IPS-NIHi7 (cell line): ENCODE measurements at regions not wholly inside any gene's neighbourhood (a gene's known extent, or its start where the extent isn't known, plus 50 kb on each side); places are given as distances from the start of the nearest gene placed in this dataset.
"Not testable (repeated sequence)": the region's sequence is repeated elsewhere in the genome, so short reads cannot be mapped to it uniquely, and the experiment has no call there.

Experiments used
- DNase-seq: peaks from one replicate; pipeline ENCODE4 v3.0.0; 2012; ENCODE audit warnings: mixed read lengths; ENCODE audit errors: extremely low spot score

DNA sequence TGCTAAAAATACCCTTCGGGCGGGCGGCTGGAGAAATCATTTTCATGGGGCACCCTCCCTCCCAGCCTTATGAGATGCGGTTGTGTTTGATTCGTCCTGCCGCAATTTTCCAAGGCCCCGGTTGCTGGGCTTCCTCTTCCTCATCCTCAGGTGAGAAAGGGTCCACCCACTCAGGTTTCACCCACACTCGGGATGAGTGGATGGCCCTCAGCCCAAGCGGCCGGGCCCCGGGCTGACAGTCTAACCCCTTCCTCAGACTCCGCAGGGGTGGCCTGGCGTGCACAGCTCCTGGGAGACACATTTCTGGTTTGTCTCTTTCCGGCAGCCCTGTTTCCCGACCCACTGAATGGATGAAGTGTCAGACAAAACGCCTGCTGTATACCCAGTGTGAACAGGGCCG is 116.5 kb upstream of the LRPAP1 start:
- no peak for DNase-seq

DNA sequence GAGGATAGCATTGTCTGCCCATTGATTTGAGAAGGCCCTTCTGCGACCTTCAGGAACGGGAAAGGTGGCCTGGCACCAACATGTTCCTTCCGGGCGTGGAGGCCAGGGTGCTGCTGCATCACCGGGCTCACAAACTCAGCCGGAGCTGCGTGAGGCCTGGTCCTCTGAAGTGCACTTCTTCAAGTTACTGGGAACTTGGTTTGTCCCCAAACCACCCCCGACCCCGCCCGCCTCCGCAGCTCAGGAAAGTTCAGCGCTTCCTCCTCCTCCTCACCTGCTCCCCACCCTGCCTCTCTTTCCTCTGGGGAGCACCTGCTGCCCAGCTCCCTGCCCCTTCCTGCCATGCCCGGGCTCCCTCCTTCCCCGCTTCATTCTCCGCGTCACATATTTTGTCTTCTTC is 116.0 kb upstream of the LRPAP1 start:
- no peak for DNase-seq

DNA sequence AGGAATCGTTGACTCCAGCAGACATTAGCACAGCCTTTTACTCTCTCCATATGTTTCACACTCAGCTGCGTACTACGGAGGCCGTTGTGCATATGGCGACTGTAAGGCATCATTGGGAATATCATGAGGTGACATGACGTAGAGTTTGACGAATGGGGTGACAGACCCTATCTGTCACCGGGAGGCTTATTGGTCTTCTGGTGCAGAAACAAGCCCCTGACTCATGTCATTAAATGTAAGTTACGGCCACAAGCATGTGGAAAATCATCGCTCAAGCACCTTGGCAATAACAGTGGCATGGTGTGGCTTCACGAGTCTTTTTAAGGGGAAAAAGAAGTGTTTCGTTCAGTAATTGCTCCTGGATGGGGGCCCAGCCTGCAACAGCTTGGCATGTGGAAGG is 115.2 kb upstream of the LRPAP1 start:
- no peak for DNase-seq

DNA sequence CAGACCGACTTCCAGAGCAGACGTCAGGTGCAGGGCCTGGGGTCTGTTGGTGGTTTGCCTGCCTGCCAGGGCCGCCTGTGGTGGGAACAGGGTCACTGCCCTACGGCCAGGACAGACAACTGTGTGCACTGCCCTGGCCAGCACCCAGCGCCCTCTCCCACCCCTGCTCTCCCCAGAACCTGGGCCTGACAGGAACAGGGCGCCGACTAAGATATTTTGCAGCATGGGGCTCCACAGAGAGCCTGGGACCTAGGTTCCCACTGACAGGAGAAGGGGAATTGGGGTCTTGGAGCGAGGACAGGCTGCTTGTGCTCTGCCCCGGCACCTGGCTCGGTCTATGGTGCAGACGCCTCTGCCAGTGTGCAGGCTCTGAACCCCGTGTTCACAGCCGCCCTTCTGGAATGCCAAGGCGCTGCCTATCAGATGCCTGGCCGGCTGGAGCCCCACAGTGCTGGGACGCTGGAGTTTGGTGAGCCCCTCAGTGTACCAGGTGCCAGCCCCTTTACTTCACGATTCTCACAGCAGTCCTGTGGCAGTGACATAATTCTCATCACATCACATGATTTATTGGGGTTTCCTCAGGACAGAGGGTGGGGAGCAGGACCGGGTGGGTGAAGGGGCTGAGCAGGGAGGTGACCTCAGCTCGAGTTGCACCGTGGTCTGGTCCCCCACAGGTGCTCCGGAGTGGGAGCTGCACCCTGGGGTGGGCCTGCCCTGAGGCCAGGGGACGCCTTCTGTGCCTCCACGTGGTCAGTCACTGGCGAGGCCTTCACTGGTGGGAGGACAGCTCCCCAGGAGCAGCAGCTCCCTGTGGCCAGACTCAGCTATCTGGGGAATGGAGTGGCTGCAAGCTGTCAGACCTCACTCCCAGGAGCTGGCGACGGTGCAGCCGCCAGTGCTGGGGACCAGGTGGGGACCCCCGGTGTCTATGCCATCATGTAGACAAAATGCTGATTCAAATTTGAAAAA is 113.8 kb upstream of the LRPAP1 start:
- no peak for DNase-seq

DNA sequence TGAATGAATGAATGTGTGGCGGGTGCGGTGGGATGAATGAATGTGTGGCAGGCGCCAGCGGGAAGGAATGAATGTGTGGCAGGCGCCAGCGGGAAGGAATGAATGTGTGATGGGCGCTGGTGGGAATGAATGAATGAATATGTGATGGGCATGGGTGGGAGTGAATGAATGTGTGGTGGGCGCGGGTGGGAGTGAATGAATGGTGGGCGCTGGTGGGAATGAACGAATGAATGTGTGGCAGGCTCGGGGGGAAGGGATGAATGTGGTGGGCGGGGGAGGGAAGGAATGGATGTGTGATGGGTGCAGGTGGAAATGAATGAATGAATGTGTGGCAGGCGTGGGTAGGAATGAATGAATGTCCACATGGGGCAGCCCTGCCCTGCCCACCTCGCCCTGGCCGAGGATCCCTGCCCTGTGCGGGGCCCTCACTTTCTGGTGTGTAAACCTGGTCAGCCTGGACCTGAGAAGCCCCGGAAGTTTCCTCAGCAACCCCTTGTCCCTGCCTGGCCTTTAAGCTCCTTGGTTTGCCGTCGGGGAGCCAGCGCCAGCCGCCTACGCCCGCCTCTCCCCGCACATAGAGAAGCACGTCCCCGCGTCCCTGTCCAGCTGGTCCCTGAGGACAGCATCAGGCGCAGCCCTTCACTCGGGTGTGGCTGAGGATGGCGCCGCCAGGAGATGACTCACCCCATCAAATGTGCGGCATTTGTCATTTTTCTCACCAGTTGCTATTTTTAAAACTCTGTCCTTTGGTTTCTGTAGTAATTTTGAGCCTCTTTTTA is 112.8 kb upstream of the LRPAP1 start:
- DNase-seq, result no peak

DNA sequence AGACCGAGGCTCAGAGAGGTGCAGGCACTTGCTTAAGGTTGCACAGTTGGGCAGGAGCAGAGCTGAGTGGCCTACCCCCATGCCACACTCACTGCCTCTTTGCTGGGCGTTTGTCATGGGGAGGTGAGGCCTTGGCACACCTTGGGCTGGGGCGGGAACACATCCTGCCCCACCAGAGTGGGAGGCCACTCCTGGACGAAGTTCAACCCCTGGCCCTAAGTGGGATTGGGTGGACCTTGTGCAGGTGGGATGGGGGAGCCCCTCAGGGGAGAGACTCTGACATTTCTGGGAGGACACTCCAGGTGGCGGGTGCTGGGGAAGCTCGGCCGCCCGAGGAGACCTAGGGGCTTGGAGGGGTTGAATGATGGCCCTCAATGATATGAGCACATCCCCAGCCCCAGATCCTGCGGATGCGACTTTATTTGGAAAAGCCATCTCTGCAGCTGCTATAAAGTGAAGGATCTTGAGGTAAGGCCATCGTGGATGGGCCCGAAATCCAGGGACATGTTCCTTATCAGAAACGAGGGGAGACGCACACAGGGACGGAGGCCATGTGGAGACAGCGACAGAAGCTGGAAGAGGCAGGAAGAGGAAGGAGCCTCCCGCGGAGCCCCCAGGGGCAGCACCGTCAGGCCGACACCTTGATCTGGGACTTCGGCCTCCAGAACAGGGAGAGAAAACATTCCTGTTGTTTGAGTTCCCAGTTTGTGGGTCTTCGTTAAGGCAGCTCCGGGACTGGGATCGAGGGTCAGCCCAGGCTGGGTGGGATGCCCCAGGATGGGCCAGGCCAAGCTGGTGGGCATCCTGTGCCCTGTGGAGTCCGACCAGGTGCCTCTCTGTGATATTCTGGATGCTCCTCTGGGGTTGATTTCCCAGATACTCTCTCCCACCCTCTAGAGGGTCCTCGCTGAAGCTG is 111.6 kb upstream of the LRPAP1 start:
- DNase-seq, result no peak

DNA sequence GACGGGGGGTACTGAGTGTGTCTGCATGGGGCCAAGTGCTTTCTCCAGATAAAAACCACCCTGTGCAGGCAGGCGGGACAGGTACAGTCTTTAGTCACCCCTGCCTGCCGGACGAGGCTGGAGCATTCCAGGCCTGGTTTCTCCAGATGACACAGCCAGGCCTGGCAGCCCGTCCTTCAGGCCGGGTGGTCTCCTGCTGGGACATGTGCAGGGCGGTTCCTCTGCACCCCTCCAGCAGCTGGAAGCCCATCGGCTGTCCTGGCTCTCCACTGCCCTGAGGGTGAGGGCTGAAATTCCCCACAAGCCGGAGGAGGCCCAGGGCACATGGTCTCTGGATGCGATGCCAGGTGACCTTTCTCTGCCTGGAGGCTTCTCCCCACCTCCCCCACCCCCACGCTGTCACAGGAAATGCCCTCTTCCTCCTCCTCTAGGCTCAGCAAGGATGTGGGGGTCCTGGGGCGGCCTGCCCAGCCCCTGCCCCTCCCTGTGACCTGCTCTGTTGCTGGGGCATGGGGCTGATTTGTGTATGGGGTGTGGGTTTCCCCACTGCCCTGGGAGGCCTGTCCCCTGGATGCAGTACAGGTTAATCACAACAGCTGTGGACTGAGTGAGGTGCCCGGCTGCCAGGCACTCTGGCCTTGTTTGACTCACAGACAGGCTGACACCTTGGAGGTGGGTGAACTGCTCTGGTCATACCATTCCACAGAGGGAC is 110.7 kb upstream of the LRPAP1 start:
- no peak for DNase-seq

DNA sequence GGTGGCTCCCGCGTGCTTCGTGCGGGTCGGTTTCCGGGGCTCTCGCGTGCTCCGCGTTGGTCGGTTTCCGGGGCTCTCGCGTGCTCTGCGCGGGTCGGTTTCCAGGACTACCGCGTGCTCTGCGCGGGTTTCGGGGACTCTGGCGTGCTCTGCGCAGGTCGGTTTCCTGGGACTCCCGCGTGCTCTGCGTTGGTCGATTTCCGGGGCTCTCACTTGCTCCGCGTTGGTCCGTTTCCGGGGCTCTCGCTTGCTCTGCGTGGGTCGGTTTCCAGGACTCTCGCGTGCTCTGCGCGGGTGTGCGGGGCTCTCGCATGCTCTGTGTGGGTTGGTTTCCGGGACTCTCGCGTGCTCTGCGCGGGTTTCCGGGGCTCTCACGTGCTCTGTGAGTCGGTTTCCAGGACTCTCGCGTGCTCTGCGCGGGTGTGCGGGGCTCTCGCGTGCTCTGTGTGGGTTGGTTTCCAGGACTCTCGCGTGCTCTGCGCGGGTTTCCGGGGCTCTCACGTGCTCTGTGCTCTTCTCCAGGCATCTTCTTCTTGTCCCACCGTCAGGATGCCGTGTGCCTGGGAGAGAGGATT is 109.9 kb upstream of the LRPAP1 start:
- no peak for DNase-seq

DNA sequence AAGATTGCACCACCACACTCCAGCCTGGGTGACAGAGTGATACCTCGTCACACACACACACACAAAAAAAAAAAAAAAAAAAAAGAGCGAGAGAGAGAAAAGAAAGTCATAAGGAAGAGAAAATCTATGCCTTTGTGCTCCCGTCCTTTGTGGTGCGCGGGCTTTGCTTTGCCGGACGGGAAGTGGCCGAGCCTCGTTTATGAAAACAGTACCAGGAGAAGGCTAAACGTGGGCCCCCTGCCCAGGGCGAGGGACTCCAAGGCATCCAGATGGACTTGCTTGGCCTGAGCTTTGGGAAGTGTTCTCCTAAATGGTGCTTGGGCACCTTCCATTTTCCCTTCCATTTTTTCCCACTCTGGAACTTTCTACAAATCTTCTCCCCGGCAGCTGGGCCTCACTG is 109.3 kb upstream of the LRPAP1 start:
- DNase-seq, result no peak

DNA sequence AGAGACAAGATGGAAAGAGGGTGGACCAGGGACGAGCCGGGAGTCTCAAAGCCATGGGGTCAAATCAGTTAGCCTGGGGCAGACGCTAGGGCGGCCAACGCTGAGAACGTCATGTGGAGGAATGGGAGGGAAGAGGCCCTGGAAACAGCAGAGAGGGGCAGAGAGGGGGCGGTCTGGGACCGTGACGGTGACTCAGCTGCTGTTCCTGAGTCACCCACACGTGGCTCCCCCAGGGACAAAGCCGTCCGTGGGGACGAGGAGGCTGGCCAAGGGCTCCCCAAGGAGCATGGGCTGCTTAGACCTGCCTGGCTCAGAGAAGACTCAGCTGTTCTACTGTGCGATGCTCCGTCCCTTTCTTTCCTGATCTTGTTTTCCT is 108.4 kb upstream of the LRPAP1 start:
- DNase-seq, result no peak

DNA sequence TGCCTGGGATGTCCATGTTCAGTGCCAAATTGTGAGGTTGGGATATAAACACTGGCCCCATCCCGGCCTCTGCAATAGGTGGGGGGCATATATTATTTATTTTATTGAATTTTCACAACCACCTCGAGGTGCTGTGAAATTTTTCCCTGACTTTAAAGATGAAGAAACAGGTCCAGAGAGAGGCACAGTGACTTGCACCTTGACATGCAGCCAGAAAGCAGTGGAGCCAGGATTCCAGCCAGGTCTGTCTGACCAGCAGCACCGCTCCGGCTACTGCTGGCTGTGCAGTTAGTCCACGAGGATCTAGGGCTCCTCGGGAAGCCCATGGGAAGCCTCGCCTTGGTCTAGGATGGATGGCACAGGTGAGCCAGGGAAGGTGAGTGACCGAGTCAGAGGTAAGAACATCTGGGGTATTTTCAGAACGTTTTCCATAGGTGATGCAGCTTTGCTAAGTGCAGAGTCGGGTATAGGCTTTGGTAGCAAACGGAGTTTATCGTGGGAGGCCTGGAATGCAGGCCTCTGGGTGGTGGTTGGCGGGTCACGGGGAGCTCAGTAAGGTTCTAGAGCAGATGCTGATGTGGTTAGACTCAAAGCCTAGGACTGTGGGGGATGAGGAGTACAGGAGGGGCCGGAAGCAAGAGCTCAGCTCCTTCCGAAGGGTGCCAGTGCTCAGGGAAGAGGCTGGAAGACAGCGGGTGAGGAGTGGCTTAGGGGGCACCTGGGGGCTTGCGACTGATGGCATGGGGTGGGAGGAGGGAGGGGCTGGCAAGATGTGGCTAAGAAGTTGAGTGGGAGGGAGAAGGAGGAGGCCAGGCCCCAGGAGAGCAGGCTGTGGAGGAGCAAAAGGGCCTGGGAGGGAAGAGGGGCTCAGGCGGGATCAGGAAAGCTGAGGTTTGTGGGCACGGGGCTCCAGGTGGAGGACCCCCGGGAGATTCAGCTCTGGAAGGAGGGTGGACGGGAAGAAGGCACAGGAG is 107.7 kb upstream of the LRPAP1 start:
- no peak for DNase-seq

DNA sequence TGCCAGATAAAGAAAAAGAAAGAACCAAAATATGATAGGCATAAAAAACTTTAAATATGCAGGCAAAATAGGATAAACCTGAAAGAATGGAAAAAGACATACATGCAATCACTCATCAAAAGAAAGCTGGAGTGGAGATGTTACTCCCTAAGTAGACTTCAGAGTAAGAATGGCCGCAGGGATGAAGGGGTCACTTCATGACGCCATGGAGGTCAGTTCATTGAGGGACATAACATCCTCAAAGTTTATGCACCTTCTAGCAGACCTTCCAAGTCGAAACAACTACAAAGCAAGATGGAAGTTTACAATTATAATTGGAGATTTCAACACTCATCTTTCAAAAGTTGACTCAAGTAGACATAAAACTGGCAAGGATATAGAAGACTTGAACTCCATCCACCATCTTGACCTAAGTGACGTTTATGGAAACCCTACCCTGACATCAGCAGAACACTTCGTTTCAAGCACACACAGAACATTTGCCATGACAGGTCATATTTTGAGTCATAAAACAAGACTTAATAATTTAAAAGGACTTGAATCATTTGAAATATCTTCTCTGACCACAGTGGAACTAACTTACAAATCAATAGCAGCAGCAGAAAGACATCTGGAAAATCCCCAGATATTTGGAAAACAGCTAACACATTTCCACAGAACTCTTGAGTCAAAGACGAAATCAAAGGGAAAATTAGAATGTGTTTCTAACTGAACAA is 106.0 kb upstream of the LRPAP1 start:
- DNase-seq, result no peak

DNA sequence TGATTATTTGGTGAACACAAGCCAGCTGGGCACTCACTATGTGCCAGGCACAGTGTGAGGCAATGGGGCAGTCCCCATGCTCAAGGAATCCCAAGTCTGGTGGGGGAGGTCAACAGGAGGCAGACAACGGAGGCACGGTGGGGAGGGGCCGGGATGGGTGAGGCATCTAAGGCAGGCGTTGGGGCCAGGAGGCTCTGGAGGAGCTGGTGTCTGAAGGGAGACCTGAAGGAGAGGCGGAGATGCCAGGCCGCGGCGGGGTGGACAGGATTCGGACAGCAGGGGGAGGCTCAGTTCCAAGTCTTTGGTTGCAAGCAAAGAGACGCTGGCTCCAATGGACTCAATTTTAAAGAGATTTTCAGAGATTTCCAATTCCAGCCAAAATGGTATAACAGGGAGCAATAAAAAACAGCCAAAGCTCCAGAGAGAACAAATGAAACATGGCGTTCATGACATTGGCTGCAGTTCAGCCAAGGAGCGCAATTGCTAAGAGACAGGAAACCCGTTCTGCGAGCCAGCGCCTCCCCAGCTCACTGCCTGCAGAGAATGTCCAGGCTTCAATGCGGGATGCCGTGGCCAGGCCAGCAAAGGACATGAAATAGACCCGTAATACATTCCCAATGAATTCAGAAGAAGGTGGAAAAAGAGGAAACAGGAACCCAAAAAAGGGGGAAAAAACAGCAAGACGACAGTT is 105.2 kb upstream of the LRPAP1 start:
- no peak for DNase-seq

DNA sequence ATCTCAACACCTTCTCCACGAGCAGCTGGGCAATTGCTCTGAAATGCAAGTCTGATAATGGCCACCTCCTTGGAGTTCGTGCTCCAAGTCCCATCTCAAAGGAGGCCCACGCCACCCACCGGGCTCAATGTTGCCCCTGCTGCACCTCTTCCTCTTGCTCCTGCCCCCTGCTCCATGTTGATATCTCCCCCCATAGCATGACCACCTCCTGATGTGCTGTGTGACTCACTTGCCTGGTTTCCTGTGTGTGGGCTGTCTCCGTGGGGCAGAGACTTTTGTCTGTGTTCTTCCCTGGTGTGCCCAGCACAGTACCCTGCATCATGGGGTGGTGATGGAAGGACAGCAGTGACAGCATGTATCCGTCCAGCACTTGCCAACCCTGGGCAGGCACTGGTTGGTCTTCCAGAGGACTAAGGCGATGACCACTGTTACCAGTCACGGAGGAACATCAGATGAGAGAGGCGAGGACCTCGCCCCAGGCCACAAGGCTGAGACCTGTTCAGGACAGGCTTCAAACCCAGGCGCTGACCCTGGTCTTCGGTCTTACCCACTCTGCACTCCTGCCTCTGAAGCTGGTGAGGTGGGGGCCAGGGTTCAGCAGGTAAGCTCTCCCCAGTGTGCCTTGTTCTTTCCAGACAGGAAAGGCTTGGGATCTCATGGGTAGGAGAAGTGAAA is 104.6 kb upstream of the LRPAP1 start:
- DNase-seq, result no peak

DNA sequence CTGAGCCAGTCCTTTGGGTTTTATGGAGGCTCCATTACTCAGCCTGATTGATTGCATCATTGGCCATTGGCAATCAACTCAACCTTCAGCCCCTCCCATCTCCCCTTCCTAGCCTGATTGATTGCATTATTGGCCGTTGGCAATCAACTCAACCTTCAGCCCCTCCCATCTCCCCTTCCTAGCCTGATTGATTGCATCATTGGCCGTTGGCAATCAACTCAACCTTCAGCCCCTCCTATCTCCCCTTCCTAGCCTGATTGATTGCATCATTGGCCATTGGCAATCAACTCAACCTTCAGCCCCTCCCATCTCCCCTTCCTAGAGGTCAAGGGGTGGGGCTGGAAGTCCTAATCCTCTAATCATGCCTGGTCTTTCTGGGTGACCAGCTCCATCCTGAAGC is 103.8 kb upstream of the LRPAP1 start:
- DNase-seq, result not testable (repeated sequence)

DNA sequence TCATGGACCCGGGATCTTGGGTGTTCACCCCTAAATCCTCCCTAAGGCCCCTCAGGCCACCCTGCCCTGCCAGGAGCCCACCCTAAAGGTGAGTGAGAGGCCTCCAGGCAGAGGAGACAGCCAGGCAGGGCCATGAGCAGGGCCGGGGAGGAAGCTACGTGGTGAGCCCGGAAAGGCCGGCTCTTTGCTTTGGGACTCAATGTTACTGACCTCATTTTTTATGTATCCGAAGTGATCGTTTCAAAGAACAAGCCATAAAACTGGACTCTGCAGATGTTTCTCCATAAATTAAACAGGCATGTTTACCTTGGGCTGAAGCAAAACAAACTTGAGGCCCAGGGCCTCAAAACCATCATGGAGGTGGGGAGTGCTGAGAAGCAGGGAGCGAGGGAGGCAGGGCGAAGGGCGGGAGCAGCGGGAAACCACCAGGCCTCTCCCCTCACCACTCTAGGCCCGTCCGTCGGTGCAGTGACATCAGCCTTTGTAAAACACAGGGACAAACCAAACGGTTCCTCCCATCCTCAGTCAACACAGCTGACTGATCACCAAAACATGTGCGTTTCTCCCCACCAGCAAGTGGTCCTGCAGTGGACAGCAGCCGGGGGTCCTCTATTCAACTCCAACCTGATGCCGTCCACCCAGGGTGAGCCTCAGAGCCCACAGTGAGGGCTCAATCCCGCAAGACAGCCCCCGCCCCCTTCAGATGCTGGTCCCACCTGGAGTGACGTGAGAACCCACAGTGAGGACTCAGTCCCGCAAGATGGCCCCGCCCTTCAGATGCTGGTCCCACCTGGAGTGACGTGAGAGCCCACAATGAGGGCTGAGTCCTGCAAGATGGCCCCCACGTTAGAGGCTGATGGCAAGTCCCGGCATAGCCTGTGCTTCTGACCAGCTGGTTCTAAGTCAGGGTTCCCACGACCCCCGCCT is 102.9 kb upstream of the LRPAP1 start:
- no peak for DNase-seq
